HG02571 (cell line): ENCODE measurements at regions not wholly inside any gene's neighbourhood (a gene's known extent, or its start where the extent isn't known, plus 50 kb on each side); places are given as distances from the start of the nearest gene placed in this dataset.
"Not testable (repeated sequence)": the region's sequence is repeated elsewhere in the genome, so short reads cannot be mapped to it uniquely, and the experiment has no call there.

Source experiments
- ATAC-seq: cut with Tn5 transposase; IDR thresholded peaks from one replicate; pipeline ENCODE4 v1.9.1; 2021; ENCODE audit warnings: mild to moderate bottlenecking, moderate library complexity; ENCODE audit not compliant: unreplicated experiment

- ATAC-seq: no peak
Measured at GRCh38 chr6:18527836-18528743, 140.9 kb downstream of the RNF144B start.

- no peak for ATAC-seq
Measured at GRCh38 chr6:18530201-18530600, 143.1 kb downstream of the RNF144B start.

GRCh38 chr6:18532139-18532538, 145.0 kb downstream of the RNF144B start:
- ATAC-seq: no peak

- ATAC-seq: no peak
Measured at GRCh38 chr6:18533793-18534192, 146.6 kb downstream of the RNF144B start.

- ATAC-seq: no peak
Measured at GRCh38 chr6:18536591-18537055, 149.5 kb downstream of the RNF144B start.

- ATAC-seq: no peak
Measured at GRCh38 chr6:18538315-18538714, 151.2 kb downstream of the RNF144B start.

- no peak for ATAC-seq
Measured at GRCh38 chr6:18543051-18543450, 155.9 kb downstream of the RNF144B start.

DNA sequence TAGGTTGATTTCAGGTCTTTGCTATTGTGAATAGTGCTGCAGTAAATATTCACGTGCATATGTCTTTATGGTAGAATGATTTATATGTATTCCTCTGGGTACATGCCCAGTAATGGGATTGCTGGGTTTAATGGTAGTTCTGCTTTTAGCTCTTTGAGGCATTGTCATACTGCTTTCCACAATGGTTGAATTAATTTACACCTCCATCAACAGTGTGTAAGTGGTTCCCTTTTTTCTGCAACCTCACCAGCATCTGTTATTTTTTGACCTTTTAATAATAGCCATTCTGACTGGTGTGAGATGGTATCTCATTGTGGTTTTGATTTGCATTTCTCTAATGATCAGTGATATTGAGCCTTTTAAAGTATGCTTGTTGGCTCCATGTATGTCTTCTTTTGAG, 158.0 kb downstream of the RNF144B start:
- not testable (repeated sequence) for ATAC-seq

- ATAC-seq: no peak
Measured at GRCh38 chr6:18545726-18546125, 158.6 kb downstream of the RNF144B start.

- no peak for ATAC-seq
Measured at GRCh38 chr6:18550119-18550518, 163.0 kb downstream of the RNF144B start.

GRCh38 chr6:18551228-18551627, 164.1 kb downstream of the RNF144B start:
- ATAC-seq: no peak

- ATAC-seq: no peak
Measured at GRCh38 chr6:18555750-18556149, 168.6 kb downstream of the RNF144B start.

- ATAC-seq: no peak
Measured at GRCh38 chr6:18561037-18561750, 174.0 kb downstream of the RNF144B start.

GRCh38 chr6:18562726-18563125, 175.6 kb downstream of the RNF144B start:
- no peak for ATAC-seq

DNA sequence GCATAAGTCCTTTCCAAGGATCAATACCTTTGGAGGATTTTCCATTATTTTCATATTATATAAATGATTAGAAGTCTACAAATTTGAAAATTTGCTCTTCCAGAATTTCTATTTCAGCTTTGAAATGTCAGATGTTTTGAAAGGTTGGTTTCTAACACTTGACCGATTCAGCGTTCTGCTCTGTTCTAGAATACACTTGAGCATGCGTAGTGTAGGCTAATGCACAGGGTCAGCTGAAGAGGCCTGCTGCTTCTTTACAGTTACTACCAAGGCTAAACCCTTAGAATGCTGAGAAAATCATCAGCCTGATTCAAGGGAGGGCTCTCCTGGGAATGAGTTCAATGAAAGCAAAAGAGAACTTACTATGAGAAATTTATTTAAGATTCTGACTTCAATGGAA, 177.6 kb downstream of the RNF144B start:
- ATAC-seq: no peak

- no peak for ATAC-seq
Measured at GRCh38 chr6:18565231-18565630, 178.1 kb downstream of the RNF144B start.

DNA sequence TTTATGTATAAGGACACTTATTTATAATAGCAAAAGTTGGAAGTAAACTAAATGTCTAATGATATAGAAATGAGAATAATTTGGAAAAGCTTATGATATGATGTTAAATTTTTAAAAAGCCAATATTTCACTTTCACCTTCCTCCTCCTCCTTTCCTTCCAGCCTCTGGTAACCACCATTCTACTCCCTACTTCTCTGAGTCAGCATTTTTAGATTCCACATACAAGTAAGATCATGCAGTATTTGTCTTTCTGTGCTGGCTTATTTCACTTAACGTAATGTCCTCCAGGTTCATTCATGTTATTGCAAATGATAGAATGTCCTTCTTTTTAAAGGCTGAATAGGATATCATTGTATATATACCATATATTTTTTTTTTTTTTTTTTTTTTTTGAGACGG, 180.2 kb downstream of the RNF144B start:
- no peak for ATAC-seq

DNA sequence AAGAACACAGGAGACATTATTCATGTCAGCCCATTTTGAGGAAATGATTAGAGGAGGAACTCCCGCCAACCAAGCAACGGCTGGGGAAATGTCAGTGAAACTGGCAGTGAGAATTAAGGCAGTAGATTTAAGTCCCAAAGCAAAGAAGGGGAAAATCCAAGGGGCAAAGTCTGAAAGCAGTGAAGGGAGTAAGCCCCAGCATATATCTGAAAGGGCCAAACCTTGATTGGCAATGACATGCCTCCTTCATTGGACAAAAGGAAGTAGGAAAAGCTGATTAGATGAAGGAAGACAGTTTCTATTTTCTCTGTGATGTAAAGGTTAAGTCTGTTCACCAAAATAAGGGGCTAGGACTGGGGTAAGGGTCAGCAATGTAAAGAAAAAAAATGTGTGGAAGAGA, 190.3 kb downstream of the RNF144B start:
- no peak for ATAC-seq

- no peak for ATAC-seq
Measured at GRCh38 chr6:18579166-18579565, 192.0 kb downstream of the RNF144B start.

DNA sequence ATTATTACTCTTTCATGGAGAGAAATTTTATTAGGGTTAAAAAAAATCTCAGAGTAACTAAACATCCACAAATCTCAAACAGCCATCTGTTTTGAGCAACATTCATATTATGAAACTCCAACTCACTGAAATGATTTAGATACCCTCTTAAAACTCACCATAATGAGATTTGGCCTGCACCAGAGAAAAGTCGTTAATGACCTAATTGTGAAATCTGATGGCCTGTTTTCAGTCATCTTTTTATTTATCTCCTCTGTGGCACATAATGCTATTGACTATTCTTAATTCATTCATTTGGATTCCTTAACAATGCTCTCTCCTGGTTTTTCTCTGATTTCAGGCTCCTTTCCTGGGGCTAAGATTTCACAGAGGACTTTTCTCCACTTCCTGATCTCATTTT, 192.7 kb downstream of the RNF144B start:
- ATAC-seq: no peak

- ATAC-seq: no peak
Measured at GRCh38 chr6:18584372-18584771, 197.2 kb downstream of the RNF144B start.

- no peak for ATAC-seq
Measured at GRCh38 chr6:18585032-18585573, 198.0 kb downstream of the RNF144B start.
